H1 (cell line): ENCODE measurements at regions not wholly inside any gene's neighbourhood (a gene's known extent, or its start where the extent isn't known, plus 50 kb on each side); places are given as distances from the start of the nearest gene placed in this dataset.

Experiments used
- CTCF ChIA-PET: fragments of 300-600 bp; sonication (Branson Sonifier 250); formaldehyde crosslinking; loops from one replicate; lab custom pipeline; 2021; ENCODE audit not compliant: partially characterized antibody; lab: Charles Lee
- POLR2A ChIA-PET: fragments of 300-600 bp; sonication (Branson Sonifier 250); formaldehyde crosslinking; loops from one replicate; lab custom pipeline; 2021; ENCODE audit warnings: inconsistent platforms; ENCODE audit not compliant: partially characterized antibody; lab: Charles Lee
- DNase-seq, 2 experiments: peaks; one replicate each; pipeline versions ENCODE4 v3.0.0 to v3.0.0-alpha.2; 2010 to 2022; ENCODE audit warnings: low spot score in 2 of 2, low read depth in 1 of 2, mixed read lengths in 1 of 2
- FAIRE-seq: peaks from 2 replicates; lab custom pipeline; 2011; peaks lifted over from hg19 to GRCh38; lab: Jason Lieb, UNC
- H2AFZ ChIP-seq: 2 replicates; pipeline ENCODE4 v1.8.1; 2012; ENCODE audit warnings: low read length, inconsistent platforms
- H2AK5ac ChIP-seq: 2 replicates; pipeline ENCODE4 v1.6.1; 2013; ENCODE audit warnings: low read depth, low read length
- H2BK120ac ChIP-seq: replicated peaks from 2 replicates; pipeline ENCODE3; 2013; ENCODE audit warnings: low read depth, low read length, inconsistent platforms
- H2BK12ac ChIP-seq: 2 replicates; pipeline ENCODE4 v1.6.1; 2013; ENCODE audit warnings: low read depth, low read length
- H2BK15ac ChIP-seq: 2 replicates; pipeline ENCODE4 v1.6.1; 2013; ENCODE audit warnings: low read length
- H2BK20ac ChIP-seq: 2 replicates; pipeline ENCODE4 v1.6.1; 2013; ENCODE audit warnings: low read length
- H2BK5ac ChIP-seq: 2 replicates; pipeline ENCODE4 v1.6.1; 2013; ENCODE audit warnings: low read depth, low read length
- H3K14ac ChIP-seq: 2 replicates; pipeline ENCODE4 v1.6.1; 2013; ENCODE audit warnings: inconsistent platforms; ENCODE audit not compliant: insufficient read length
- H3K18ac ChIP-seq: 2 replicates; pipeline ENCODE4 v1.6.1; 2013; ENCODE audit warnings: low read length; ENCODE audit errors: extremely low read depth
- H3K23ac ChIP-seq: 2 replicates; pipeline ENCODE4 v1.6.1; 2013; ENCODE audit warnings: inconsistent platforms; ENCODE audit not compliant: insufficient read length
- H3K23me2 ChIP-seq: 2 replicates; pipeline ENCODE4 v1.6.1; 2013; ENCODE audit warnings: low read depth, low read length
- H3K27ac ChIP-seq: 2 replicates; pipeline ENCODE4 v1.6.1; 2011; ENCODE audit warnings: low read depth, low read length, inconsistent platforms
- H3K27me3 ChIP-seq, 4 experiments: replicated peaks in 1 of 4; 1 replicate in 1 of 4; 2 replicates in 3 of 4; pipeline versions ENCODE4 v1.6.1 to v1.8.1; 2011 to 2013; ENCODE audit warnings: low read length in 3 of 4, mild to moderate bottlenecking in 3 of 4, inconsistent platforms in 2 of 4, mixed read lengths in 2 of 4, moderate library complexity in 1 of 4; ENCODE audit not compliant: control insufficient read depth in 3 of 4, insufficient read depth in 3 of 4; ENCODE audit errors: extremely low read depth in 1 of 4
- H3K36me3 ChIP-seq, 4 experiments: 2 replicates each; pipeline versions ENCODE4 v1.6.1 to v1.8.1; 2011 to 2013; ENCODE audit warnings: mild to moderate bottlenecking in 4 of 4, low read length in 3 of 4, moderate library complexity in 2 of 4, control low read depth in 1 of 4, inconsistent platforms in 1 of 4; ENCODE audit not compliant: insufficient read depth in 4 of 4, control insufficient read depth in 2 of 4
- H3K4ac ChIP-seq: replicated peaks from 2 replicates; pipeline ENCODE3; 2013; ENCODE audit warnings: low read length, low read depth, mixed read lengths, inconsistent platforms; ENCODE audit not compliant: insufficient read length
- H3K4me1 ChIP-seq, 4 experiments: replicated peaks in 1 of 4; 1 replicate in 1 of 4; 2 replicates in 3 of 4; pipeline versions ENCODE4 v1.6.1 to v1.8.1; 2011 to 2013; ENCODE audit warnings: low read length in 3 of 4, inconsistent platforms in 2 of 4, mixed read lengths in 1 of 4; ENCODE audit not compliant: insufficient read depth in 4 of 4, control insufficient read depth in 3 of 4
- H3K4me2 ChIP-seq, 2 experiments: 2 replicates each; pipeline versions ENCODE4 v1.6.1 to v1.8.1; 2011 to 2013; ENCODE audit warnings: low read depth in 2 of 2, low read length in 2 of 2, control low read depth in 1 of 2, inconsistent platforms in 1 of 2, mild to moderate bottlenecking in 1 of 2; ENCODE audit not compliant: insufficient read depth in 1 of 2
- H3K4me3 ChIP-seq, 4 experiments: fragments of 200-600, 300-600 bp in 1 of 4; sonication (generic), shearing (Covaris generic), sonication (Bioruptor Twin) in 1 of 4; 2 replicates each; pipeline versions ENCODE4 v1.5.1 to v1.8.1; 2011 to 2016; ENCODE audit warnings: low read length in 4 of 4, low read depth in 3 of 4, control low read depth in 2 of 4, inconsistent platforms in 2 of 4, mild to moderate bottlenecking in 2 of 4, mixed read lengths in 1 of 4, moderate library complexity in 1 of 4; ENCODE audit not compliant: insufficient read depth in 2 of 4; ENCODE audit errors: extremely low read depth in 1 of 4
- H3K56ac ChIP-seq: replicated peaks from 2 replicates; pipeline ENCODE3; 2013; ENCODE audit warnings: low read depth, mild to moderate bottlenecking, mixed read lengths, low read length, inconsistent platforms; ENCODE audit not compliant: insufficient read length
- H3K79me1 ChIP-seq: 2 replicates; pipeline ENCODE4 v1.6.1; 2013; ENCODE audit warnings: low read depth, low read length, control low read depth
- H3K79me2 ChIP-seq, 2 experiments: 2 replicates each; pipeline versions ENCODE4 v1.6.1 to v1.8.1; 2012 to 2013; ENCODE audit warnings: low read length in 2 of 2, mild to moderate bottlenecking in 2 of 2, inconsistent platforms in 1 of 2; ENCODE audit not compliant: insufficient read depth in 2 of 2, control insufficient read depth in 1 of 2
- H3K9ac ChIP-seq, 4 experiments: replicated peaks in 1 of 4; 1 replicate in 1 of 4; 2 replicates in 3 of 4; pipeline versions ENCODE4 v1.6.1 to v1.8.1; 2011 to 2013; ENCODE audit warnings: low read depth in 3 of 4, low read length in 3 of 4, control low read depth in 2 of 4, mild to moderate bottlenecking in 2 of 4, moderate library complexity in 2 of 4, inconsistent platforms in 1 of 4; ENCODE audit errors: extremely low read depth in 1 of 4
- H3K9me3 ChIP-seq, 2 experiments: 2 replicates each; pipeline versions ENCODE4 v1.6.1 to v1.8.1; 2012 to 2013; ENCODE audit warnings: mild to moderate bottlenecking in 2 of 2, moderate library complexity in 2 of 2, control low read depth in 1 of 2, inconsistent platforms in 1 of 2, low read depth in 1 of 2, low read length in 1 of 2, mixed read lengths in 1 of 2; ENCODE audit not compliant: insufficient read depth in 2 of 2
- H4K20me1 ChIP-seq, 2 experiments: replicated peaks in 1 of 2; 2 replicates each; pipeline versions ENCODE3 to v1.8.1; 2011 to 2013; ENCODE audit warnings: inconsistent platforms in 2 of 2, low read length in 2 of 2, mild to moderate bottlenecking in 1 of 2; ENCODE audit not compliant: insufficient read depth in 2 of 2, control insufficient read depth in 1 of 2
- H4K5ac ChIP-seq: 2 replicates; pipeline ENCODE4 v1.6.1; 2013; ENCODE audit warnings: low read length, low read depth, mixed read lengths, inconsistent platforms; ENCODE audit not compliant: insufficient read length
- H4K8ac ChIP-seq: 2 replicates; pipeline ENCODE4 v1.8.0; 2013; ENCODE audit warnings: mild to moderate bottlenecking, moderate library complexity, low read length, inconsistent platforms; ENCODE audit not compliant: insufficient read depth; ENCODE audit errors: extremely low read depth
- H4K91ac ChIP-seq: replicated peaks from 2 replicates; pipeline ENCODE3; 2013; ENCODE audit warnings: low read length, mixed read lengths, inconsistent platforms; ENCODE audit not compliant: insufficient read length
- ATF3 ChIP-seq: IDR thresholded peaks from 2 replicates; pipeline ENCODE4 v1.6.1; 2011; ENCODE audit warnings: low read depth, mild to moderate bottlenecking, low read length; ENCODE audit not compliant: insufficient read depth
- CREB1 ChIP-seq: IDR thresholded peaks from 2 replicates; pipeline ENCODE4 v1.6.1; 2012; ENCODE audit warnings: inconsistent platforms
- GTF2F1 ChIP-seq: IDR thresholded peaks from 2 replicates; pipeline ENCODE4 v1.6.1; 2012; ENCODE audit warnings: low read depth, low read length, improper control_type of control experiment, borderline replicate concordance
- HDAC2 ChIP-seq, 2 experiments: fragments of 300-600 bp in 1 of 2; sonication (generic) in 1 of 2; IDR thresholded peaks; 2 replicates each; pipeline ENCODE4 v1.6.1; 2011 to 2012; ENCODE audit warnings: low read depth in 2 of 2, low read length in 2 of 2, mild to moderate bottlenecking in 2 of 2, moderate library complexity in 2 of 2, borderline replicate concordance in 1 of 2, inconsistent platforms in 1 of 2
- MAX ChIP-seq: IDR thresholded peaks from 2 replicates; pipeline ENCODE4 v1.6.1; 2012; ENCODE audit warnings: inconsistent platforms
- NANOG ChIP-seq: IDR thresholded peaks from 2 replicates; pipeline ENCODE4 v1.6.1; 2011; ENCODE audit warnings: low read length, low read depth, mild to moderate bottlenecking, inconsistent platforms; ENCODE audit not compliant: insufficient read depth, poor library complexity, severe bottlenecking
- SP2 ChIP-seq: IDR thresholded peaks from 2 replicates; pipeline ENCODE4 v1.6.1; 2012; ENCODE audit warnings: mild to moderate bottlenecking, low read length, inconsistent platforms
- SP4 ChIP-seq: IDR thresholded peaks from 2 replicates; pipeline ENCODE4 v1.6.1; 2012; ENCODE audit warnings: low read length, inconsistent platforms
- SRF ChIP-seq: IDR thresholded peaks from 2 replicates; pipeline ENCODE4 v1.6.1; 2011; ENCODE audit warnings: mild to moderate bottlenecking, low read depth, low read length, moderate library complexity
- SUZ12 ChIP-seq: fragments of 200-600 bp; sonication (generic); IDR thresholded peaks from 2 replicates; pipeline ENCODE4 v1.6.1; 2012; ENCODE audit warnings: mild to moderate bottlenecking, inconsistent platforms, low read length, moderate library complexity, mixed read lengths
- TAF1 ChIP-seq: IDR thresholded peaks from 2 replicates; pipeline ENCODE4 v1.6.1; 2011; ENCODE audit warnings: mild to moderate bottlenecking, low read depth, low read length
- TBP ChIP-seq: IDR thresholded peaks from 2 replicates; pipeline ENCODE4 v1.6.1; 2011; ENCODE audit warnings: low read depth, low read length, improper control_type of control experiment
- WGBS, 2 experiments: shearing (Covaris generic) in 1 of 2; methylation state at CpG; one replicate each; pipeline versions ENCODE4 v1.1.6 to v1.1.7; 2013 to 2015; ENCODE audit warnings: low lambda C conversion rate in 2 of 2, mixed read lengths in 2 of 2, inconsistent platforms in 1 of 2, low coverage in 1 of 2, missing lambda C conversion rate in 1 of 2; ENCODE audit not compliant: insufficient replicate concordance in 2 of 2, insufficient coverage in 1 of 2, insufficient read length in 1 of 2; ENCODE audit errors: extremely low coverage in 1 of 2, missing lambda C conversion rate in 1 of 2; 5-methylcytosine and 5-hydroxymethylcytosine counted together

GRCh38 chr3:10676905-10677304, 139.1 kb upstream of the SLC6A11 start:
- TF ChIP-seq SRF: no peak
- TF ChIP-seq CREB1: no peak
- no peak for TF ChIP-seq SP2
- TF ChIP-seq TAF1: no peak
- TF ChIP-seq GTF2F1: no peak
- TF ChIP-seq MAX: no peak
- TF ChIP-seq SUZ12: no peak
- no peak for TF ChIP-seq HDAC2 (IDR thresholded peaks at IDR 0.05; ENCODE audit: borderline replicate concordance in 1 of 2, low read depth in 2 of 2, low read length in 2 of 2)
- TF ChIP-seq TBP: no peak
- no peak for TF ChIP-seq SP4
- no peak for TF ChIP-seq NANOG
- no peak for TF ChIP-seq ATF3
- Histone ChIP-seq H3K56ac (no peak overlapping the region), H2AK5ac (no peak overlapping the region), H2AFZ (no peak overlapping the region), H2BK12ac (no peak overlapping the region), H2BK120ac (no peak overlapping the region), H4K20me1 (no peaks in the 10 kb centered on the region), H3K23me2 (no peaks in the 10 kb centered on the region), H4K91ac (no peak overlapping the region), H4K8ac (no peak overlapping the region), H3K14ac (no peak overlapping the region), H4K5ac (no peak overlapping the region), H3K27ac (no peak overlapping the region), H3K4me1 (peaks cover 0 to 2% (median 0%) of the 10 kb centered on the region in 4 experiments; a peak in 1 of 7 replicates), H3K36me3 (no peaks in the 10 kb centered on the region), H3K18ac (no peak overlapping the region), H3K79me1 (no peaks in the 10 kb centered on the region), H2BK5ac (no peak overlapping the region), H3K9ac (no peak overlapping the region), H3K27me3 (no peaks in the 10 kb centered on the region), H3K4me3 (no peak overlapping the region), H2BK20ac (no peak overlapping the region), H3K4me2 (no peak overlapping the region), H3K9me3 (no peaks in the 10 kb centered on the region), H2BK15ac (no peak overlapping the region), H3K79me2 (no peaks in the 10 kb centered on the region), H3K4ac (no peak overlapping the region), H3K23ac (no peak overlapping the region)
- FAIRE-seq (no peak), DNase-seq (no peak)
- WGBS, 2 experiments: 100% methylated on average over 1 of the region's 1 CpG; no CpG with 5 or more reads in 1 of the 2 experiments
- CTCF ChIA-PET: no interaction called here
- POLR2A ChIA-PET: no interaction called here
